ENCODE measurements at regions not wholly inside any gene's neighbourhood (a gene's known extent, or its start where the extent isn't known, plus 50 kb on each side); places are given as distances from the start of the nearest gene placed in this dataset.
"Not testable (repeated sequence)": the region's sequence is repeated elsewhere in the genome, so short reads cannot be mapped to it uniquely, and the experiment has no call there.

GRCh38 chr12:18827913-18828312, 90.0 kb downstream of the CAPZA3 start:
- no peak overlapping the region for H3K4me3 ChIP-seq
- intact Hi-C loops (cut with DNase I), result no loop called here
- no peaks in the 10 kb centered on the region for H3K36me3 ChIP-seq
- H3K4me1 ChIP-seq, result no peaks in the 10 kb centered on the region
- H3K9me3 ChIP-seq, result peaks cover 0 to 16% (median 12%) of the 10 kb centered on the region in 4 donors
- H3K27me3 ChIP-seq, result no peaks in the 10 kb centered on the region
- DNase-seq (ENCODE audit: extremely low spot score), result no peak
- no peak for TF ChIP-seq CTCF (IDR thresholded peaks at IDR 0.05)
- TF ChIP-seq EP300 (IDR thresholded peaks at IDR 0.05), result no peak
- no peak for TF ChIP-seq POLR2A (IDR thresholded peaks at IDR 0.05; ENCODE audit: low read depth)
- no peak for TF ChIP-seq POLR2AphosphoS5 (IDR thresholded peaks at IDR 0.05)
- H3K27ac ChIP-seq (replicated peaks in 1 of 4), result no peak overlapping the region
- 78% methylated on average over 2 of the region's 2 CpGs for WGBS

- no peak for DNase-seq (ENCODE audit: extremely low spot score)
- Histone ChIP-seq H3K36me3 (no peaks in the 10 kb centered on the region), H3K27me3 (no peaks in the 10 kb centered on the region), H3K4me3 (no peak overlapping the region), H3K4me1 (no peaks in the 10 kb centered on the region), H3K27ac (replicated peaks in 1 of 4) (no peak overlapping the region), H3K9me3 (peaks cover 0 to 16% (median 12%) of the 10 kb centered on the region in 4 donors)
- no peak for TF ChIP-seq EP300 (IDR thresholded peaks at IDR 0.05)
- TF ChIP-seq POLR2A (IDR thresholded peaks at IDR 0.05; ENCODE audit: low read depth), result no peak
- no peak for TF ChIP-seq CTCF (IDR thresholded peaks at IDR 0.05)
- no peak for TF ChIP-seq POLR2AphosphoS5 (IDR thresholded peaks at IDR 0.05)
- intact Hi-C loops (cut with DNase I), result no loop called here
These were observed 90.6 kb downstream of the CAPZA3 start for GRCh38 chr12:18828483-18828882.

- Histone ChIP-seq H3K4me3 (no peak overlapping the region), H3K27ac (replicated peaks in 1 of 4) (no peak overlapping the region), H3K9me3 (peaks cover 0 to 16% (median 12%) of the 10 kb centered on the region in 4 donors), H3K4me1 (no peaks in the 10 kb centered on the region), H3K36me3 (no peaks in the 10 kb centered on the region), H3K27me3 (no peaks in the 10 kb centered on the region)
- TF ChIP-seq POLR2A (IDR thresholded peaks at IDR 0.05; ENCODE audit: low read depth), result no peak
- no peak for TF ChIP-seq POLR2AphosphoS5 (IDR thresholded peaks at IDR 0.05)
- no peak for TF ChIP-seq CTCF (IDR thresholded peaks at IDR 0.05)
- no peak for TF ChIP-seq EP300 (IDR thresholded peaks at IDR 0.05)
- intact Hi-C loops (cut with DNase I), result no loop called here
- no peak for DNase-seq (ENCODE audit: extremely low spot score)
These were observed 91.1 kb downstream of the CAPZA3 start for GRCh38 chr12:18828987-18829386.

- intact Hi-C loops (cut with DNase I); H3K36me3 ChIP-seq; H3K4me3 ChIP-seq; H3K27me3 ChIP-seq; H3K27ac ChIP-seq (replicated peaks in 1 of 4); DNase-seq (ENCODE audit: extremely low spot score): not testable (repeated sequence)
- Histone ChIP-seq H3K4me1 (peaks cover 0 to 15% (median 0%) of the 10 kb centered on the region in 4 donors), H3K9me3 (peaks cover 0 to 16% (median 12%) of the 10 kb centered on the region in 4 donors)
- 80% methylated on average over 2 of the region's 2 CpGs for WGBS
These were observed 95.0 kb downstream of the CAPZA3 start for GRCh38 chr12:18832932-18833331.

GRCh38 chr12:18837025-18837424, 99.1 kb downstream of the CAPZA3 start:
- DNase-seq (ENCODE audit: extremely low spot score), result no peak
- Histone ChIP-seq H3K9me3 (peaks cover 0 to 11% (median 1%) of the 10 kb centered on the region in 4 donors), H3K27me3 (no peaks in the 10 kb centered on the region)

More at GRCh38 chr12:18837025-18837424, 99.1 kb downstream of the CAPZA3 start:
- Histone ChIP-seq H3K4me3 (no peak overlapping the region), H3K4me1 (peaks cover 0 to 15% (median 0%) of the 10 kb centered on the region in 4 donors), H3K36me3 (no peaks in the 10 kb centered on the region), H3K27ac (replicated peaks in 1 of 4) (peak overlapping the region in 3 of 4 donors; percentile 34 to 55 (median 50))
- 36% methylated on average over 4 of the region's 4 CpGs for WGBS
- intact Hi-C loops (cut with DNase I), result no loop called here
- TF ChIP-seq CTCF (IDR thresholded peaks at IDR 0.05) (no peak), POLR2AphosphoS5 (IDR thresholded peaks at IDR 0.05) (peak; percentile 48 to 91), POLR2A (IDR thresholded peaks at IDR 0.05; ENCODE audit: low read depth) (no peak), EP300 (IDR thresholded peaks at IDR 0.05) (peak; percentile 71)
